Upper lobe of left lung (tissue), 6 donors: ENCODE measurements at regions not wholly inside any gene's neighbourhood (a gene's known extent, or its start where the extent isn't known, plus 50 kb on each side); places are given as distances from the start of the nearest gene placed in this dataset.

Experiments
- ATAC-seq, 2 donors: fragments of 200-7000 bp; cut with Tn5 transposase; one replicate each; pipeline ENCODE4 v1.9.1; 2022; ENCODE audit warnings: mild to moderate bottlenecking in 2 of 2, moderate library complexity in 2 of 2; ENCODE audit not compliant: low FRiP score in 2 of 2
- DNase-seq, 2 donors: peaks; one replicate each; pipeline ENCODE4 v3.0.0-alpha.2; 2019 to 2020
- H3K27ac ChIP-seq, 4 donors: fragments of 200-600 bp; sonication (generic); one replicate each; pipeline ENCODE4 v1.5.1; 2016 to 2019
- H3K27me3 ChIP-seq, 4 donors: fragments of 200-600 bp; sonication (generic); one replicate each; pipeline ENCODE4 v1.5.1; 2017 to 2019
- H3K36me3 ChIP-seq, 4 donors: fragments of 200-600 bp; sonication (generic); one replicate each; pipeline ENCODE4 v1.5.1; 2016 to 2019
- H3K4me1 ChIP-seq, 4 donors: fragments of 200-600 bp; sonication (generic); one replicate each; pipeline ENCODE4 v1.5.1; 2018 to 2019
- H3K4me3 ChIP-seq, 4 donors: fragments of 200-600 bp; sonication (generic); one replicate each; pipeline ENCODE4 v1.5.1; 2017 to 2019; ENCODE audit warnings: mild to moderate bottlenecking in 2 of 4, moderate library complexity in 1 of 4
- H3K9me3 ChIP-seq, 4 donors: fragments of 200-600 bp; sonication (generic); one replicate each; pipeline ENCODE4 v1.5.1; 2018 to 2019
- CTCF ChIP-seq, 6 experiments: fragments of 450-650 bp in 4 of 6; fragments of 200-600 bp in 2 of 6; sonication (generic) in 2 of 6; IDR thresholded peaks; one replicate each; pipeline ENCODE4 v1.5.1; 2016 to 2019; ENCODE audit warnings: antibody characterized with exemption in 6 of 6
- EP300 ChIP-seq, 4 donors: sonication (generic); formaldehyde crosslinking; IDR thresholded peaks; one replicate each; pipeline ENCODE4 v1.5.1; 2017; ENCODE audit warnings: antibody characterized with exemption in 4 of 4, control low read depth in 2 of 4
- POLR2A ChIP-seq, 4 donors: fragments of 450-650 bp; IDR thresholded peaks; one replicate each; pipeline ENCODE4 v1.5.1; 2016 to 2017; ENCODE audit warnings: antibody characterized with exemption in 4 of 4, mild to moderate bottlenecking in 2 of 4
- POLR2AphosphoS5 ChIP-seq, 2 donors: sonication (generic); formaldehyde crosslinking; IDR thresholded peaks; one replicate each; pipeline ENCODE4 v1.5.1; 2017; ENCODE audit warnings: antibody characterized with exemption in 2 of 2
- WGBS, 2 donors: methylation state at CpG; one replicate each; pipeline ENCODE4 v1.1.5; 2017 to 2018; 5-methylcytosine and 5-hydroxymethylcytosine counted together
- small RNA-seq, 4 donors: library from RNA; depleted of rRNA; stranded (forward); fragments of <200 nt; gene quantifications; one replicate each; pipeline ENCODE3, GENCODE V24; 2016
- donor health status: DM: no; HTN: no; CAD: no; lungs with moderate emphysema.
- donor health status: DM: no; HTN: yes; CAD: no; lungs with severe emphysema.

GRCh38 chr10:44860811-44861736, 50.1 kb upstream of the TMEM72 start:
- H3K27me3 ChIP-seq: no peaks in the 10 kb centered on the region
- DNase-seq: no peak
- H3K36me3 ChIP-seq: no peaks in the 10 kb centered on the region
- H3K9me3 ChIP-seq: no peaks in the 10 kb centered on the region
- H3K4me3 ChIP-seq: no peak overlapping the region
- no peak overlapping the region for H3K27ac ChIP-seq
- no peak for TF ChIP-seq CTCF (IDR thresholded peaks at IDR 0.05)
- no peak for TF ChIP-seq POLR2A (IDR thresholded peaks at IDR 0.05)
- no peak for TF ChIP-seq EP300 (IDR thresholded peaks at IDR 0.05)
- TF ChIP-seq POLR2AphosphoS5 (IDR thresholded peaks at IDR 0.05): no peak
- peaks cover 11 to 27% (median 14%) of the 10 kb centered on the region in 4 donors for H3K4me1 ChIP-seq
- ATAC-seq: peak in 1 of 2 donors; percentile 74
- WGBS, 2 donors: 71 to 79% methylated on average over 10 of the region's 10 CpGs

Small RNA genes in the stretch of these regions (small RNA-seq; reads per million reads assigned to genes)
- 0 reads per million in 4 donors for gene AL356157.2
